ENCODE measurements at regions not wholly inside any gene's neighbourhood (a gene's known extent, or its start where the extent isn't known, plus 50 kb on each side); places are given as distances from the start of the nearest gene placed in this dataset.
"Not testable (repeated sequence)": the region's sequence is repeated elsewhere in the genome, so short reads cannot be mapped to it uniquely, and the experiment has no call there.

GRCh38 chr12:87348071-87348470 lies 681.1 kb downstream of the C12orf50 start:
- Histone ChIP-seq H3K27me3 (replicated peaks; ENCODE audit: control insufficient read depth, insufficient read depth, low read length) (no peaks in the 10 kb centered on the region), H3K36me3 (ENCODE audit: control insufficient read depth, insufficient read depth, low read length) (no peaks in the 10 kb centered on the region), H3K4me3 (replicated peaks; ENCODE audit: low read depth, low read length) (no peak overlapping the region)
- DNase-seq (ENCODE audit: extremely low read depth, insufficient read length), result no peak
- TF ChIP-seq CTCF (IDR thresholded peaks at IDR 0.05; ENCODE audit: insufficient read depth, low read length, poor library complexity, severe bottlenecking), result no peak

- no peak overlapping the region for H3K4me3 ChIP-seq (replicated peaks; ENCODE audit: low read depth, low read length)
- H3K27me3 ChIP-seq (replicated peaks; ENCODE audit: control insufficient read depth, insufficient read depth, low read length), result no peaks in the 10 kb centered on the region
- DNase-seq (ENCODE audit: extremely low read depth, insufficient read length), result no peak
- no peak for TF ChIP-seq CTCF (IDR thresholded peaks at IDR 0.05; ENCODE audit: insufficient read depth, low read length, poor library complexity, severe bottlenecking)
- H3K36me3 ChIP-seq (ENCODE audit: control insufficient read depth, insufficient read depth, low read length), result no peaks in the 10 kb centered on the region
Observed at GRCh38 chr12:87344699-87345098, 684.5 kb downstream of the C12orf50 start.

GRCh38 chr12:87338681-87339080 lies 690.5 kb downstream of the C12orf50 start:
- DNase-seq (ENCODE audit: extremely low read depth, insufficient read length), result no peak
- H3K27me3 ChIP-seq (replicated peaks; ENCODE audit: control insufficient read depth, insufficient read depth, low read length), result no peaks in the 10 kb centered on the region
- no peak for TF ChIP-seq CTCF (IDR thresholded peaks at IDR 0.05; ENCODE audit: insufficient read depth, low read length, poor library complexity, severe bottlenecking)
- H3K36me3 ChIP-seq (ENCODE audit: control insufficient read depth, insufficient read depth, low read length), result no peaks in the 10 kb centered on the region
- no peak overlapping the region for H3K4me3 ChIP-seq (replicated peaks; ENCODE audit: low read depth, low read length)

GRCh38 chr12:87336814-87337336 lies 692.3 kb downstream of the C12orf50 start:
- no peak for TF ChIP-seq CTCF (IDR thresholded peaks at IDR 0.05; ENCODE audit: insufficient read depth, low read length, poor library complexity, severe bottlenecking)
- Histone ChIP-seq H3K27me3 (replicated peaks; ENCODE audit: control insufficient read depth, insufficient read depth, low read length) (no peaks in the 10 kb centered on the region), H3K4me3 (replicated peaks; ENCODE audit: low read depth, low read length) (no peak overlapping the region), H3K36me3 (ENCODE audit: control insufficient read depth, insufficient read depth, low read length) (no peaks in the 10 kb centered on the region)
- no peak for DNase-seq (ENCODE audit: extremely low read depth, insufficient read length)

- Histone ChIP-seq H3K27me3 (replicated peaks; ENCODE audit: control insufficient read depth, insufficient read depth, low read length) (no peaks in the 10 kb centered on the region), H3K4me3 (replicated peaks; ENCODE audit: low read depth, low read length) (no peak overlapping the region), H3K36me3 (ENCODE audit: control insufficient read depth, insufficient read depth, low read length) (no peaks in the 10 kb centered on the region)
- DNase-seq (ENCODE audit: extremely low read depth, insufficient read length), result no peak
- no peak for TF ChIP-seq CTCF (IDR thresholded peaks at IDR 0.05; ENCODE audit: insufficient read depth, low read length, poor library complexity, severe bottlenecking)
Observed at GRCh38 chr12:87332987-87333726, 696.0 kb downstream of the C12orf50 start.

- not testable (repeated sequence) for H3K4me3 ChIP-seq (replicated peaks; ENCODE audit: low read depth, low read length); DNase-seq (ENCODE audit: extremely low read depth, insufficient read length); H3K36me3 ChIP-seq (ENCODE audit: control insufficient read depth, insufficient read depth, low read length)
Observed at GRCh38 chr12:87330071-87330555, 699.1 kb downstream of the C12orf50 start.

More at GRCh38 chr12:87330071-87330555, 699.1 kb downstream of the C12orf50 start:
- not testable (repeated sequence) for H3K27me3 ChIP-seq (replicated peaks; ENCODE audit: control insufficient read depth, insufficient read depth, low read length)
